NB4 (cell line): ENCODE measurements at regions not wholly inside any gene's neighbourhood (a gene's known extent, or its start where the extent isn't known, plus 50 kb on each side); places are given as distances from the start of the nearest gene placed in this dataset.

Experiments used
- POLR2A ChIP-seq: IDR thresholded peaks from 2 replicates; pipeline ENCODE4 v1.6.1; 2011; ENCODE audit warnings: mild to moderate bottlenecking; ENCODE audit not compliant: insufficient read length; ENCODE audit errors: extremely low read depth
- TF ChIP-seq, protein P1 (sequence below): IDR thresholded peaks from one replicate; pipeline ENCODE4 v1.5.1; 2012; ENCODE audit warnings: low read depth, low read length

DNA sequence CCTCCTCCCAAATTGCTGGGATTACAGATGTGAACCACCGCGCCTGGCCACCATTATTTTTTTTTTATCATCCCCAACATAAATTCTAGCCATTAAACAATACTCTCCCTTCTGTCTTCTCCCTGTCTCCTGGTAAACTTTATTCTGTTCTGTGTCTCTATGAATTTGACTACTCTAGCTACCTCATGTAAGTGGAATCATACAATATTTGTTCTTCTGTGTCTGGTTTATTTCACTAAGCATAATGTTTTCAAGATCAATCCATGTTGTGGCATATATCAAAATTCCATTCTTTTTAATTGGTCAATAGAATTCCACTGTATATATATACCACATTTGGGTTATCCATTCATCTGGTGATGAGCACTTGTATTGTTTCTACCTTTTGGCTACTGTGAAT lies 71.6 kb downstream of the MCFD2 start:
- TF ChIP-seq, protein P1, sequence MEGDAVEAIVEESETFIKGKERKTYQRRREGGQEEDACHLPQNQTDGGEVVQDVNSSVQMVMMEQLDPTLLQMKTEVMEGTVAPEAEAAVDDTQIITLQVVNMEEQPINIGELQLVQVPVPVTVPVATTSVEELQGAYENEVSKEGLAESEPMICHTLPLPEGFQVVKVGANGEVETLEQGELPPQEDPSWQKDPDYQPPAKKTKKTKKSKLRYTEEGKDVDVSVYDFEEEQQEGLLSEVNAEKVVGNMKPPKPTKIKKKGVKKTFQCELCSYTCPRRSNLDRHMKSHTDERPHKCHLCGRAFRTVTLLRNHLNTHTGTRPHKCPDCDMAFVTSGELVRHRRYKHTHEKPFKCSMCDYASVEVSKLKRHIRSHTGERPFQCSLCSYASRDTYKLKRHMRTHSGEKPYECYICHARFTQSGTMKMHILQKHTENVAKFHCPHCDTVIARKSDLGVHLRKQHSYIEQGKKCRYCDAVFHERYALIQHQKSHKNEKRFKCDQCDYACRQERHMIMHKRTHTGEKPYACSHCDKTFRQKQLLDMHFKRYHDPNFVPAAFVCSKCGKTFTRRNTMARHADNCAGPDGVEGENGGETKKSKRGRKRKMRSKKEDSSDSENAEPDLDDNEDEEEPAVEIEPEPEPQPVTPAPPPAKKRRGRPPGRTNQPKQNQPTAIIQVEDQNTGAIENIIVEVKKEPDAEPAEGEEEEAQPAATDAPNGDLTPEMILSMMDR = no peak
- no peak for TF ChIP-seq POLR2A
